ENCODE measurements at regions not wholly inside any gene's neighbourhood (a gene's known extent, or its start where the extent isn't known, plus 50 kb on each side); places are given as distances from the start of the nearest gene placed in this dataset.

DNA sequence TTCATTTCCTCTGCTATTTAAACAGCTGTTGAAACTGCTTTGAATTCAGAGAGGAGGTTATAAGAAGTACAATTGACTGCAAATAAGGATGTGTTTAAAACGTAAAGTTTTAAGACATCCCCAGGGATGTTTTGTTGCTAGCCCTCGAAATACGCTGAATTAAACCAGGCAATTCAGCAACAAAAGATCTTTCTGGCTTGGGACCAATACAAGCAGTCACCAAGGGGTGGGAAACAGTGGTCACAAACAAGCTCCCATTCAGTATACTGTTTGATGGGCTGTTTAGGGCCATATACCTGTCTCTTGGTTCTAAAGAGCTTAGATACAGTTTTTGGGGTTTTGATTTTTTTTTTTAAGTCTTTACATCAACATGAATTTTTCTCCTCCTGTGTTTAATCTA is 446.3 kb upstream of the POT1 start:
- TF ChIP-seq, protein P1, sequence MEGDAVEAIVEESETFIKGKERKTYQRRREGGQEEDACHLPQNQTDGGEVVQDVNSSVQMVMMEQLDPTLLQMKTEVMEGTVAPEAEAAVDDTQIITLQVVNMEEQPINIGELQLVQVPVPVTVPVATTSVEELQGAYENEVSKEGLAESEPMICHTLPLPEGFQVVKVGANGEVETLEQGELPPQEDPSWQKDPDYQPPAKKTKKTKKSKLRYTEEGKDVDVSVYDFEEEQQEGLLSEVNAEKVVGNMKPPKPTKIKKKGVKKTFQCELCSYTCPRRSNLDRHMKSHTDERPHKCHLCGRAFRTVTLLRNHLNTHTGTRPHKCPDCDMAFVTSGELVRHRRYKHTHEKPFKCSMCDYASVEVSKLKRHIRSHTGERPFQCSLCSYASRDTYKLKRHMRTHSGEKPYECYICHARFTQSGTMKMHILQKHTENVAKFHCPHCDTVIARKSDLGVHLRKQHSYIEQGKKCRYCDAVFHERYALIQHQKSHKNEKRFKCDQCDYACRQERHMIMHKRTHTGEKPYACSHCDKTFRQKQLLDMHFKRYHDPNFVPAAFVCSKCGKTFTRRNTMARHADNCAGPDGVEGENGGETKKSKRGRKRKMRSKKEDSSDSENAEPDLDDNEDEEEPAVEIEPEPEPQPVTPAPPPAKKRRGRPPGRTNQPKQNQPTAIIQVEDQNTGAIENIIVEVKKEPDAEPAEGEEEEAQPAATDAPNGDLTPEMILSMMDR (IDR thresholded peaks at IDR 0.05), result no peak
- no peak for TF ChIP-seq POLR2A (IDR thresholded peaks at IDR 0.05)

Measured in adrenal gland (tissue), 5 donors.